Peyer's patch (tissue), 4 donors: ENCODE measurements at regions not wholly inside any gene's neighbourhood (a gene's known extent, or its start where the extent isn't known, plus 50 kb on each side); places are given as distances from the start of the nearest gene placed in this dataset.

Source experiments
- DNase-seq, 3 donors: peaks; one replicate each; pipeline ENCODE4 v3.0.0-alpha.2; 2017 to 2019
- H3K27ac ChIP-seq, 4 donors: fragments of 200-600 bp; sonication (generic); one replicate each; pipeline ENCODE4 v1.5.1; 2016 to 2019
- H3K27me3 ChIP-seq, 2 donors: fragments of 200-600 bp; sonication (generic); one replicate each; pipeline ENCODE4 v1.5.1; 2019
- H3K36me3 ChIP-seq, 3 donors: fragments of 200-600 bp; sonication (generic); one replicate each; pipeline ENCODE4 v1.5.1; 2016 to 2019
- H3K4me1 ChIP-seq, 4 donors: fragments of 200-600 bp; sonication (generic); one replicate each; pipeline ENCODE4 v1.5.1; 2016 to 2019
- H3K4me3 ChIP-seq, 4 donors: fragments of 200-600 bp; sonication (generic); 1 replicate in 3 of 4; 2 replicates in 1 of 4; pipeline ENCODE4 v1.5.1; 2016 to 2019; ENCODE audit warnings: mild to moderate bottlenecking in 1 of 4
- H3K9me3 ChIP-seq, 4 donors: fragments of 200-600 bp; sonication (generic); one replicate each; pipeline ENCODE4 v1.5.1; 2016 to 2019; ENCODE audit warnings: mild to moderate bottlenecking in 1 of 4
- POLR2A ChIP-seq, 2 donors: fragments of 450-650 bp; IDR thresholded peaks; one replicate each; pipeline ENCODE4 v1.5.1; 2017; ENCODE audit warnings: antibody characterized with exemption in 2 of 2, mild to moderate bottlenecking in 2 of 2, moderate library complexity in 2 of 2
- TF ChIP-seq, protein P1 (sequence below), 6 experiments: fragments of 450-650 bp in 4 of 6; fragments of 200-600 bp in 2 of 6; sonication (generic) in 1 of 6; IDR thresholded peaks; one replicate each; pipeline ENCODE4 v1.5.1; 2017 to 2019; ENCODE audit warnings: antibody characterized with exemption in 6 of 6, mild to moderate bottlenecking in 3 of 6, moderate library complexity in 1 of 6

DNA sequence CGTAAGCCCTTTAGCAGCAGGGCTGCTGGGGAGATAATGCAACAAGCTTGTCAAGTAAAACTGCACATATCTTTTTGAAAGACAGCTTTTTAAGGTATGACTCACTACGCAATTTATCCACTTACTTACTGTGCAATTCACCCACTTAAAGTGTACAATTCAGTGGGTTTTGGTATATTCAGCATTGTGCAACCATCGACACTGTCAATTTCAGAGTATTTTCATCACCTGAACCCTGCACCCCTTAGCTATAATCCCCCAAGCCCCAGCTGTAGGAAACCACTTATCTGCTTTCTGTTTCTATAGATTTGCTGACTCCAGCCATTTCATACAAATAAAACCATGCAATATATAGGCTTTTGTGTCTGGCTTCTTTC, 168.0 kb downstream of the PTPN20 start:
- Histone ChIP-seq H3K36me3 (no peaks in the 10 kb centered on the region), H3K4me1 (no peaks in the 10 kb centered on the region), H3K9me3 (no peaks in the 10 kb centered on the region), H3K4me3 (no peak overlapping the region), H3K27me3 (no peaks in the 10 kb centered on the region), H3K27ac (no peak overlapping the region)
- TF ChIP-seq, protein P1, sequence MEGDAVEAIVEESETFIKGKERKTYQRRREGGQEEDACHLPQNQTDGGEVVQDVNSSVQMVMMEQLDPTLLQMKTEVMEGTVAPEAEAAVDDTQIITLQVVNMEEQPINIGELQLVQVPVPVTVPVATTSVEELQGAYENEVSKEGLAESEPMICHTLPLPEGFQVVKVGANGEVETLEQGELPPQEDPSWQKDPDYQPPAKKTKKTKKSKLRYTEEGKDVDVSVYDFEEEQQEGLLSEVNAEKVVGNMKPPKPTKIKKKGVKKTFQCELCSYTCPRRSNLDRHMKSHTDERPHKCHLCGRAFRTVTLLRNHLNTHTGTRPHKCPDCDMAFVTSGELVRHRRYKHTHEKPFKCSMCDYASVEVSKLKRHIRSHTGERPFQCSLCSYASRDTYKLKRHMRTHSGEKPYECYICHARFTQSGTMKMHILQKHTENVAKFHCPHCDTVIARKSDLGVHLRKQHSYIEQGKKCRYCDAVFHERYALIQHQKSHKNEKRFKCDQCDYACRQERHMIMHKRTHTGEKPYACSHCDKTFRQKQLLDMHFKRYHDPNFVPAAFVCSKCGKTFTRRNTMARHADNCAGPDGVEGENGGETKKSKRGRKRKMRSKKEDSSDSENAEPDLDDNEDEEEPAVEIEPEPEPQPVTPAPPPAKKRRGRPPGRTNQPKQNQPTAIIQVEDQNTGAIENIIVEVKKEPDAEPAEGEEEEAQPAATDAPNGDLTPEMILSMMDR (IDR thresholded peaks at IDR 0.05) = no peak
- no peak for TF ChIP-seq POLR2A (IDR thresholded peaks at IDR 0.05)
- DNase-seq = no peak

DNA sequence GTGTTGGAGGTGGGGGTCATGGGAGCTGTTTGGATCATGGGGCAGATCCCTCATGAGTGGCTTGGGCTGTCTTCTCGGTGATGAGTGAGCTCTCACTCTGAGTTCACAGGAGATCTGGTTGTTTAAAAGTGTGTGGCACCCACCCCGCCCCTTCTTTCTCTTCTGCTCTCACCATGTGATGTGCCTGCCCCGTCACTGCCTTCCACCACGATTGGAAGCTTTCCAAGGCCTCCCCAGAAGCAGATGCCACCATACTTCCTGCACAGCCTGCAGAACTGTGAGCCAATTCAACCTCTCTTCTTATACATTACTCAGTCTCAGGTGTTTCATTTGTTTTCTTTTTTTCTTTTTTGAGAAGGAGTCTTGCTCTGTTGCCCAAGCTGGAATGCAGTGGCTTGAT, 170.0 kb downstream of the PTPN20 start:
- no peaks in the 10 kb centered on the region for H3K36me3 ChIP-seq
- H3K9me3 ChIP-seq = no peaks in the 10 kb centered on the region
- DNase-seq = no peak
- H3K27ac ChIP-seq = no peak overlapping the region
- TF ChIP-seq, protein P1 (IDR thresholded peaks at IDR 0.05) = no peak
- TF ChIP-seq POLR2A (IDR thresholded peaks at IDR 0.05) = no peak
- H3K4me1 ChIP-seq = no peaks in the 10 kb centered on the region
- H3K27me3 ChIP-seq = no peaks in the 10 kb centered on the region
- no peak overlapping the region for H3K4me3 ChIP-seq

DNA sequence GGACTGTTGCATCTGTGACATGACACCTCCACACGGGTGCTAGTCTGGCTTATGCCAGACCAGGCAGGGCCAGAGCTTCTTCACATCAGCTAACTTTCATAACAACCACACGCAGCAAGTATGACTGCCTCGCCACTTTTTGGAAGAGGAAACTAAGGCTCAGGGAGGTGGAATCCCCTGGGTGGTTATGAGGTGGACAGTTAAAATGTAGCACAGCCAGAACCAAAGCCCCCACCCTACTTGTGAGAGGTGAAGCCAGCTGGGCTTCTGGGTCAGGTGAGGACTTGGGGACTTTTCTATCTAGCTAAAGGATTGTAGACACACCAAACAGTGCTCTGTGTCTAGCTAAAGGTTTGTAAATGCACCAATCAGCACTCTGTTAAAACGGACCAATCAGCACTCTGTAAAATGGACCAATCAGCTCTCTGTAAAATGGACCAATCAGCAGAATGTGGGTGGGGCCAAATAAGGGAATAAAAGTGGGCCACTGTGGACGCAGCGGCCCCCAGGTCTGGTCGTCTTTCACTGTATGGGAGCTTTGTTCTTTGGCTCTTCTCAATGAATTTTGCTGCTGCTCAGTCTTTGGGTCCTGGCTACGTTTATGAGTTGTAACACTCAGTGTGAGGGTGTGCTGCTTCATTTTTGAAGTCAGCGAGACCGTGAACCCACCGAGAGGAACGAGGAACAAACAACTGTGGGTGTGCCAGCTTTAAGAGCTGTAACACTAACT, 171.0 kb downstream of the PTPN20 start:
- H3K4me3 ChIP-seq = no peak overlapping the region
- H3K36me3 ChIP-seq = no peaks in the 10 kb centered on the region
- H3K27ac ChIP-seq = no peak overlapping the region
- no peaks in the 10 kb centered on the region for H3K27me3 ChIP-seq
- TF ChIP-seq POLR2A (IDR thresholded peaks at IDR 0.05) = no peak
- TF ChIP-seq, protein P1 (IDR thresholded peaks at IDR 0.05) = no peak
- DNase-seq = no peak
- no peaks in the 10 kb centered on the region for H3K9me3 ChIP-seq
- no peaks in the 10 kb centered on the region for H3K4me1 ChIP-seq

DNA sequence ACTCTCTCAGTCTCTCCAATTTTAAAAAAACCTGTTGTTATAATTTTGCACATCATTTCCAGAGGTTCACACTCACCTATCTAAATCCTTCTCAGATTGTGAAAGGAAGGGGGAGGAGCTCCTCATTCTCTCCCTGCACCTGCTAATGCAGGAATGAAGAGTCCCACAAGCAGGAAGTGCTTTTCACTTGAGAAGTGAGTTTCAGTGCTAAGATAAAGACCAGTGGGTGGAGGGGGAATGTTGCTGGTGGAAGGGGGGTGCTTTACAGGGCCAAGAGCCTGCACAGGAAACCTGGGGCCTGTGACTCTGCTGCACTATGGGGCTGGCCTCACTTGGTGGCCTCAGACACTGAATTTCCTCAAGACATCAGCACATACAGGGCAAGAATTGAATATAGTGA, 176.4 kb downstream of the PTPN20 start:
- Histone ChIP-seq H3K27ac (no peak overlapping the region), H3K36me3 (no peaks in the 10 kb centered on the region), H3K9me3 (no peaks in the 10 kb centered on the region), H3K4me1 (no peaks in the 10 kb centered on the region), H3K4me3 (no peak overlapping the region), H3K27me3 (no peaks in the 10 kb centered on the region)
- no peak for DNase-seq
- no peak for TF ChIP-seq POLR2A (IDR thresholded peaks at IDR 0.05)
- TF ChIP-seq, protein P1 (IDR thresholded peaks at IDR 0.05) = no peak

DNA sequence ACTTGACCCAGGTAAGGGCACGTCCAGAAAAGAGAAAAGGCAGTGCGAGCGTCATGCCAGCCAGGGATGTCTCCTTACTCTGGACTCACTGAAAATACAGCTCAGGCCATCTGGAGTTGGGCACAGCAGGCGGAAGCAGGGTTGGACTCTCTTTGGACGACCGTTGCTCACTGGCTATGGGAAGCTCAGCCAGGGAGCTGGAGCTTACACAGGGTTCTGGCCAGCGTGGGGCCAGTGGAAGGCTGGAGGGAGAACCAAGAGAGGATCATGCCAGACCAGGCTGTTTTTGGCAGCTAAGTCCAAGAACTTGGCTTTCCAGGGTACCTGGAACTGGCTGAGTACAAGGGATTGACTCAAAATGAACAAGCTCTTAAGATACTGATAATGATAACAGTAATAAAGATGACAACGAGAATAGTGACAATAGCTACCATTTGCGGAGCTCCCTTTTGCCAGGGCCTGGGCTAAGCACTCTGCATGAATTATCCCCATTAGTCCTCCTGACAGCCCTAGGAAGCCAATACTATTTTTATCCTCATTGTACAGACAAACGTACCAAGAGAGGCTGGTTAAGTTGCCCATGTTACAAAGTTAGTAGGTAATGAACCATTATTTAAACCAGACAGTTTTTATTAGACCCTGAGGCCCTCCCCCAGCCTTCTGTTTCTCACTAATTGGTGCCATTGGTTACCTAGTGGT, 177.6 kb downstream of the PTPN20 start:
- H3K27me3 ChIP-seq = no peaks in the 10 kb centered on the region

More for the DNA sequence above, 177.6 kb downstream of the PTPN20 start:
- H3K27ac ChIP-seq = no peak overlapping the region
- no peak overlapping the region for H3K4me3 ChIP-seq
- H3K4me1 ChIP-seq = no peaks in the 10 kb centered on the region
- no peak for TF ChIP-seq POLR2A (IDR thresholded peaks at IDR 0.05)
- TF ChIP-seq, protein P1 (IDR thresholded peaks at IDR 0.05) = no peak
- H3K36me3 ChIP-seq = no peaks in the 10 kb centered on the region
- DNase-seq = no peak
- H3K9me3 ChIP-seq = no peaks in the 10 kb centered on the region
